EH (cell line): ENCODE measurements at regions not wholly inside any gene's neighbourhood (a gene's known extent, or its start where the extent isn't known, plus 50 kb on each side); places are given as distances from the start of the nearest gene placed in this dataset.
A peak's percentile ranks its signal among the peaks of the same experiment; 100 is the strongest.
"Not testable (repeated sequence)": the region's sequence is repeated elsewhere in the genome, so short reads cannot be mapped to it uniquely, and the experiment has no call there.

ENCODE experiments used
- DNase-seq: peaks from one replicate; pipeline ENCODE4 v3.0.0-alpha.2; 2015; ENCODE audit warnings: low read depth

DNA sequence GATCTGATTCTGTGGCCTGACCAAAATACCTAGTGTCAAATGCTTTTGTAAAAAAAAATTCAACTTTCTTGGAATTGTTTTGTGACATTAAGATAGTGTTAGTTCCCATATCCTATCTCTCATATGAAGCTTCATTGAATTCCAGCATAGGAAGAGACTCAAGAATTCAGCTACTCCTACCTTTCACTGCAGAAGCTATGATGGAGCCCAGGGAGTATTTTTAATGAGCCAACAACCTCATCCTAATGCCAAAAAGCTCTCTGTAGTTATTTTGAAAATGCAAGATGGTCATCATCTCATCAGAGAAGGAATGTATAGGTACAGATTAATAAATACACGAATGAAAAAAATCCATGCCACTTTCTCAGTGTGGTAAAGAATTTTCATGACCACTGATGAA, 431.2 kb upstream of the SGCG start:
- no peak for DNase-seq

DNA sequence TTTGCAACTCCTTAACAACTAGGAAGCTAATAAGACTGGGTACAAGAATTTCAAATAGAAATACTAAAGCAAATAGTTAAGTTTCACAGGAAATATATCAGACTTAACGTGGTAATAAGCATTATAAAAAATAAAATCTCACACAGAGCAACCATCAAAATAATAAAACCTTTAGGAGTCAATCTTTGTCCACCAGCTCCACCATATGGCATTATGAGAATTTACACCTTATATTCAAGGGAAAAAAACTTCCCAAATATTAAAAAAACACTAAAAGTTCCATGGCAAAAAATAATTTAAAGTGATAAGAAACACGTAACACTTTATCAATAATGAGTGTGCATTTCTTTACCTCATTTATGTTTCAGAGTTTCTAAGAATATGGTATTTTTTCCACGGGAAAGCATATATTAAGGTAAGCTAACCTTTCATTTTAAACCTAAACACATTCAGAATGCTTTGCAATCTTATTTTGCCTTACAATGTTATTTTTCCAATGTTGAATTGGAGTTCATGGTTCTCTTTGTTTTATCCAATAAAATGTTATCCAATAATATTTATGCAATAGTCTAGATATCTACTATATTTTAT, 423.2 kb upstream of the SGCG start:
- no peak for DNase-seq

DNA sequence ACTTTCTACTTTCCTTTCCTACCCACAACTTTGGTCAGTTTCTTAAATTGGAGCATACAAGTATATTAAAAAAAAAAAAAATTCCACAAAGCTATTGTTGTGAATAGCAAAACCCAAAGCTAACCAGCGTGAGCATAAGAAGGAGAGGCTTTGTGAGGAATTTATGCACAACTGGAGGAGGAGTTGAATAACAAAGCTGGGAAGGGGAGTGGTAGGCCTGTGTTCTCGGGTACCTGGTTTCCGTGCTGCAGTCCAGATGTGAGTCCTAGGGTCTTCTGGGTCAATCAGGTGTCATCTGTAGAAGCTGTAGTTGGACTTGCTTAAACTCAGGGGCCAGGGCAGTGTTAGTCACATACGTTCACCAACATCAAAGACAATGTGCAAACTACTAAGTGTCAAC, 422.5 kb upstream of the SGCG start:
- DNase-seq: no peak

DNA sequence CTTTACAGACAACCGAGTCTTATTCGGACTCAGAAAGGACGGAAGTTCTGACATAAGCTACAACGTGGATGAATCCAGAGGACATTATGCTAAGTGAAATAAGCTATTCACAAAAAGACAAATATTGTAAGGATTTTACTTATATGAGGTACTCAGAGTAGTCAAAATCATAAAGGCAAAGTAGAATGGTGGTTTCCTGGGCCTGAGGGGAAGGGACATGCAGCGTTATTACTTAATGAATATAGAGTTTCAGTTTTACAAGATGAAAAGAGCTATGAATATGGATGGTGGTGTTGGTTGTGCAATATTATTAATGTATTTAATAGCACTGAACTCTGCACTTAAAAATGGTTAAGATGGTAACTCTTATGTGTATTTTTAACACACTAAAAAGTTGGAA, 419.1 kb upstream of the SGCG start:
- DNase-seq: no peak

DNA sequence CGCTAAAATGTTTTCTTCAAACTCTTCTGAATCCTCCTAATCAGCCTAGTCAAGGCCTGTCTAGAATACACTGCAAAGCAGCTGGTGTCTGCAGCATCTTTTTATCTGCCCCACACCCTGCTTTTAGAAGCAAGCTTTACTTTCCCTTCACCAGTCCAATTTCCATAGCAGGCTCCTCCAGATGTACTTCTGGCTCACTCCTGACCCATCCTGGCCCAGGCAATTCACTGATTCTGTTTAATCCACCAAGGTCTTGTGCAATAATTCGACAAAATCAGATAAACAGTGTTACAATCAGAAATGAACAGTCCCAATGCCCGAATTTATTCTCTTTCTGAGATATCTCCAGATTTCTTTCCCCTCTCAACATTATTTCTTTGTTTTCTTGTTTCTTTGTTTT, 415.2 kb upstream of the SGCG start:
- DNase-seq: no peak

DNA sequence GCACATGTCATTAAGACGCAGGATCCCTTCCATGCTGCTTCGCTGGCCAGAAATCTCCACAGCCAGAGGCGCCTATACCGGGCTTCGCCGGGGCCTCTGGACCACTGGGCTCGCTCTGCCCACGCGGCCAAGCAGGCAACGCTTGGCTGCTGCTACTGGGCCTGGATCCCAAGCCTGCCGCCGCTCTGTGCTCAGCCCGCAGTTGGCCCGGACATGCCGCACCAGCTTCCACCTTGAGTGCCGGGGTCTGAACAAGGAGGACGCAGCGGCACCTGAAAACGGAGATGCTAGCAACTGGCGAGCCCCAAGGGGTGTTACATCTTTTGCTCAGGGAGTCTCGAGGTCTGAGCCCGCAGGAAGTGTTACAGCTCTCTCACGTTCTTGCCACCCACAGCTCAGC, 409.9 kb upstream of the SGCG start:
- DNase-seq: no peak

DNA sequence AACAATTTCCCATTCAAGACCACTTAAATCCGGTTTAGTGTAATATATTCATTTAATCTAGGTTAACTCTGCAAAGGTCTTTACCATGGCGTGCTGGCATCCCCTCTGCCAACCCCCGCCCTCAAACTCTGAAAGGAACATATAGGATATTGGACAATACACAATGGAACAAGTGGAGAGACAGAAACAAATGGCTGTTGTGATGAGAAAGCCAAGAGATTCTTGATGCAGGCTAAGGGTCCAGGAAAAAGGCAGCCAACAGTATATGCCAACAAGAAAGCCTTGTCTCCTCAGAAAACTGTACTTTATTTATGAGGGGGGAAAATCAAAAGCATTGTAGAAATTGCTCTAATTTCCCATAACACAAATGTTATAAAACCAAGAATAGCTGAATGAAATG, 407.3 kb upstream of the SGCG start:
- no peak for DNase-seq

DNA sequence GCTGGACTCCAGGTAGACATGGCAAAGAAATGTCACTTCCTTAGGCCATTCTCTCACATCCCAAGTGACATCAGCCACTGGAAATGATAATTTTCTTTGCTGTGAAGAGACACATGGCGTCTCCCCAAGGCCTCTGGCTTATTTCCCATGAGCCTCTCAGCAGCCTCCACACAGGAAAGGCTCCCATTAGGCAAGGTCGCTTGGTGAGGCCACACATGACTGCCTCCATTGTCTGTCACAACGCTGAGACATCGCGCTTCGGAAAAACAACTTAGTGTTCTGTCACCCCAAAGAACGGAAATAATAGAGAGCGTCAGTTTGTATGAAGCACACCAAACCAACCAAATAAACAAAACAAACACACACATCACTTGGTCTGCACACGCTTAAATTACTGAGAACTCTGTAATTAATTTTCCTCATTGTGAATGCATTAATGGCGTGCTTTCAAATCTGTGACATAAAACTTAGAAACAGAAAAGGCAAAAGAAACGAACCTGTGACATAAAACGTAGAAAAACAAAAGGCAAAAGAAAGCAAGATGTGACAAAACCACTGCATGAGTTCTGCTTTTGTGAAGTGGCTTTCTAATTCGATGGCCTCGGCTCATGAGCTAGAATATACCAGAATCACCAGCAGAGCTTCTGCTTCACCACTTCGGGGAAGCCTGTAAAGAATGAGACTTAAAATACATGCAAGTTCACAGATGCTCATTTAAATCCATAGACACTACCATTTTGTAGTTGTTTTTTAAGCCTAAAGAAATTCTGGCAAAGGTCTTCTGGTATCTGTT, 404.2 kb upstream of the SGCG start:
- no peak for DNase-seq

DNA sequence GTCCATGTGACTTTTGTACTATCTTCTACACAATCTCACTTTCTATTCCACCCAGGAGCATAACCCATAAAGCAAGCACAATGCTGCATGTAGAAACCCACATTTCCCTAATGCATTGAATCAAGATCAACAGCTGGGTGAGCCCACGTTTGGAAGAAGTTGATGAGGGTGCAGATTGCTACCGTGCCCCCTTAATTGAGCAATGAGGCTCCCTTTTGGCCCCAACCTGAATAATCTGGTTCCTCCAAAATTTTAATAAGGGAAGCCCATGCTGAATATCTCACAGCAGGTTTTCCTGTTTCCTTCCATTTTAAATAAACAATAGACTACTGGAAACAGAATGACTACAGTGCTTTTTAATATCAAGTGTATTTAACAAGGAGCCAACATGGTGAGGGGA, 403.6 kb upstream of the SGCG start:
- DNase-seq: no peak

DNA sequence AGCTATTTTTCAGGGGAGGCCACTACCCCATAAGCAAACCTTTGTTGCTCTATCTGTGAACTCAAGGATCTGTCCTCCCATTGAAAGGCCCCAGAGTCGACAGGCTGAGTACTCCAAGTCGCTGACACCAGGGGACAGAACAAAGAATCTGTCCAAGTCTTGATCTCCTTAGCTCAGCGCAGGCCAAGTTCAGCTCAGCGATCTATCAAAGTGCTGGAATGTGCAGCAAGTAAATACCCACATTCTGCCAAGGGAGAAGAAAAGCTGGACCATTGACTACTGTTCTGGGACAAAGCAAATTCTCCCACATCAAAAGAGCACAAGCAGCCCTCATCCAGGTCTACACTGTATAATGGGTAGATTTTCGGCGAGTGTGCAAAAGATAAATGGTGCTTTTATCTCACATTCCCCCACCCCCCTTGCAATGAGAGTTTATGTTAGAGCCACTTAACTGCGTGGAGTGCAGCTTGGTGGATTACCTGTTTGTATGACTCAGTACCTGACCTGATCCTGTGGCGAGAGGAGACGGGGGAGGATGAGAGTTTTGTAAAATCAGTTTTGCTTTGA, 391.7 kb upstream of the SGCG start:
- DNase-seq: no peak

DNA sequence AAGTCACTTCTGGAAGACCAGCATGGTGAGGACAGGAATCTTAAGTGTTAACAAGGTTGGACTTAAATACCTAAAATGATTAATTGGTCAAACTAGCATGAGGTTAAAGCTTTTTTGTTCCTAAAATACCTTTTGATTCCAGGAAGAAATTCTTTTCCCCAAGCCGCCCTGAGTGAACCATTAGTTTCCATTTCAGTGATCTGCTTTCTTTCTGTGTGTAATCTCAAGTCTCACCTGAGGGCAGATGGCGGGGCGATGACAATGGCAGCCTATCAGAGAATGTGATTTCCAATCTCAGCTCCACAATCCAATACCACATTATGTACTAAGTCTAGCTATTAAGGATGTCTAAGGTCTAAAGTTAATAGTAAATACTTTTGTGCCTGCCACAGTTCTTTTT, 390.9 kb upstream of the SGCG start:
- DNase-seq: no peak

DNA sequence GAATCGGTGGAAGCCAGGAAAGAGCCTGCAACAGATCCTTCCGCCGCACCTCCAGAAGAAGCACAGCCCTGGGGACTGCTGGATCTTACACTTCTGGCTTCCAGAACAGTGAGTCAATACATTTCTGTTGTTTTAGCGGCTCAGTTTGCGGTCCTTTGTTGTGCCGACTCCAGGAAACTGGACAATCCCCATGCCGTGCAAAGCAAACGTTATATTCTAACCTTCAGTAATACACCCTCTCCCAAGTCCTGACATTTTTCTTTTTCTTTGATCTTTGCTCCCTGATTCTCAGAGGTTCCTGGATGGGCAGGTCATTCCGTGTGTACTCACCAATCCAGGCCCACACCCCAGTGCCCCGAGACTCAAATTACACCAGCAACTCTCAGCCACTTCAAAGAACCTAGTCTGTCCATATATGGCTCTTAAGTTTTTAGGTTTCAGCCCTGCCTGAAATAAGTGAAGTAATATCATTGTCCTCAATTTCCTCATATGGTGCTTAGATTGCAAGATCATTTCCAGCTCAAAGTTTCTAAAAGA, 387.1 kb upstream of the SGCG start:
- no peak for DNase-seq

DNA sequence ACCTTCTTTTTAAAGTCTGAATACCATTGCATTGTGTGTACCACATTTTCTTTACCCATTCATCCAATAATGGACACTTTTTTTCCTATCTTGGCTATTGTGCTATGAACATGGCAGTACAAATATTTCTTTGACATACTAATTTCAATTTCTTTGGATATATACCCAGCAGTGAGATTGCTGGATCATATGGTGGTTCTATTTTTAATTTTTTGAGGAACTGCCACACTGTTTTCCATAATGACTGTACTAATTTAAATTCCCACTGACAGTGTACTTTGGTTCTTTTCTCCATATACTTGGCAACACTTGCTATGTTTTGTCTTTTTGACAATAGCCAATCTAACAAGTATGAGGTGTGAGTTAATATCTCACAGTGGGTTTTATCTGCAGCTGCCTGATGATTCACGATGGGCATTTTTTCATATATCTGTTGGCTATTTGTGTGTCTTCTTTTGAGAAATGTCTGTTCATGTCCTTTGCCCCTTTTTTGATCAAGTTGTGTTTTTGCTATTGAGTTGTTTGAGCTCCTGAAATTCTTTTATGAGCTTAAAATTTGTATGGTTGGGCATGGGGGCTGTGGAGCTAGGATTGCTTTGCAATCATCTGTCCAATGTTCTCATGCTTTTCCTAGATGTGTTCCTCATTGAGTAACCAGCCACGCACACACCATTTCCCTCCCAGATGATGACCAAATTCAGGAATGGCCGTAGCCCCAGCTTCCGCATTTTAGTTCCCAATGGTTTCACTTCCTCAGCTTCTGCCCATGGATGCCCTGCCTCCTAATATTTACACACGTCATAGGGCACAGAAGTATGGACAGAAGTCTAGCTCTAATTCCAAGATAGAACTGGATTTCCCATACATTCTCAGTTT, 380.0 kb upstream of the SGCG start:
- DNase-seq: peak; percentile 20

DNA sequence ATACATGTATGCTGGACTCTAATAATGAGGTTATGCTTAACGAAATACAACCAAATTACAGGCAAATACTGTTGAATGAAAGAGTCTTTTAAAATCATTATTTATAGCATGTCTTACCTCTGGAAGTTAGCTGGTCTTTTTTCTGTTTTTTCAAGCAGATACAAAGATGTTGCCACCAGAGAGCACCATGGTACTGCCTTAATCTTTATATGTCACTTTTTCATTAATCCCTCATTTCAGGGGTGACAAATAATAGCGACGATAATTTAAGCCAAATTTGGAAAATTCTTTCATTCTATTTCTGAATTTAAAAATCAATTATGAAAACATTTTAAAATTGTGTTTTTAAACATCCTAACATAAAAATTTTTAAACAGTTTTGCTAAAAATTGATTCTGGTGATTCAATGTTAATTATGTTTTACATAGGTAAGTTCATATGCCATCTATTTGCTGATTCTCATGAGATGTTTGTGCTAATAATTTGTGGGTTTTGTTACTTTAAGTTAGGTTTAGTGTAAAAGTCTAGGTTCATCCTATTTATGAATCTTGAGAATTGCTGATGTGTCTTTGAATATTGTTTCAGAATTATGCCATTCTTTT, 379.3 kb upstream of the SGCG start:
- DNase-seq: no peak

DNA sequence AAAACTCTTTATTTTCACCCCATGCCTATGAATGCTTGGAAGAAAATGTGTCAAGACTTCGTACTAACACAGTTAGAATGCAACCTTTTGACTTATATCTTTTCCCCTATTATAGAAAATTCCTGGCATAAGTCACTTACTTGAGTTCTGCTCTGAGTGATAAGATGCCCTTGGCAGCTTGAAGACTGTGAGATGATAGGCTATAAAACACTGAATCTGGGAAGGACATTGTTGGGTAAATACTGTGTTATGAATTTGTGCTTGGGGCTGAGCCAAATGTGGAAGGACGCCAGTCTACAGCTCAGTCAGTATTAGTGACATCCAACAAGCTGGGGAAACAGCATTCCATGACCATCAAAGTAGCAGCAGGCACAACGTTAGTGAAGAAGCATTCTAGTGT, 368.0 kb upstream of the SGCG start:
- no peak for DNase-seq

DNA sequence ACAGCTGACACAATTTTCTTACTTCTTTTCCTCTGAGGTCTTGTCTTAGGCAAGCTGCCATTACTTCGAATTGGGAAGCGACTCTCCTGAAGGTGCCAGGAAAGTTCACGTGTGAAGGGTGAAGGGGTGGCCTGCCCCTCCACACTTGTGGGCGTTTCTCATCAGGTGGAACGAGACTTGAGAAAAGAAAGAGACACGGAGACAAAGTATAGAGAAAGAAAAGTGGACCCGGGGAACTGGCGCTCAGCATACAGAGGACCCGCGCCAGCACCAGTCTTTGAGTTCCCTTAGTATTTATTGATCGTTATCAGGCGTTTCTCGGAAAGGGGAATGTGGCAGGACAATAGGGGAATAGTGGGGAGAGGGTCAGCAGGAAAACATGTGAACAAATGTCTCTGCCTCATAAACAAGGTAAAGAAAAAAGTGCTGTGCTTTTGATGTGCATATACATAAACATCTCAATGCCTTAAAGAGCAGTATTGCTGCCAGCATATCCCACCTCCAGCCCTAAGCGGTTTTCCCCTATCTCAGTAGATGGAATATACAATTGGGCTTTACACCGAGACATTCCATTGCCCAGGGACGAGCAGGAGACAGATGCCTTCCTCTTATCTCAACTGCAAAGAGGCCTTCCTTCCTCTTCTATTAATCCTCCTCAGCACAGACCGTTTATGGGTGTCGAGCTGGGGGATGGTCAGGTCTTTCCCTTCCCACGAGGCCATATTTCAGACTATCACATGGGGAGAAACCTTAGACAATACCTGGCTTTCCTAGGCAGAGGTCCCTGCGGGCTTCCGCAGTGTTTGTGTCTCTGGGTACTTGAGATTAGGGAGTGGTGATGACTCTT, 367.0 kb upstream of the SGCG start:
- DNase-seq: not testable (repeated sequence)

DNA sequence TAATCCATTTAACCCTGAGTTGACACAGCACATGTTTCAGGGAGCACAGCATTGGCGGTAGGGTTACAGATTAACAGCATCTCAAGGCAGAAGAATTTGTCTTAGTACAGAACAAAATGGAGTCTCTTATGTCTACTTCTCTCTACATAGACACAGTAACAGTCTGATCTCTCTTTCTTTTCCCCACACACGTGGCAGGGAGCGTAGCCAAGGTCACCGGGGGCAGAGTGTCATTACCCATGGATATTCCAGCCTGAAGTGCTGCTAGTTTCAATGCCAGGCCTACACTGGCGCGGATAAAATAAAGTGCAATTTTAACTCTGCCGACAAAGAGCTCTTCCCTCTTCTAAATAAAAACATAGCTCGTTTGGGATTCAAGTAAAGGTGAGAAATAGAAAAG, 366.3 kb upstream of the SGCG start:
- DNase-seq: not testable (repeated sequence)

DNA sequence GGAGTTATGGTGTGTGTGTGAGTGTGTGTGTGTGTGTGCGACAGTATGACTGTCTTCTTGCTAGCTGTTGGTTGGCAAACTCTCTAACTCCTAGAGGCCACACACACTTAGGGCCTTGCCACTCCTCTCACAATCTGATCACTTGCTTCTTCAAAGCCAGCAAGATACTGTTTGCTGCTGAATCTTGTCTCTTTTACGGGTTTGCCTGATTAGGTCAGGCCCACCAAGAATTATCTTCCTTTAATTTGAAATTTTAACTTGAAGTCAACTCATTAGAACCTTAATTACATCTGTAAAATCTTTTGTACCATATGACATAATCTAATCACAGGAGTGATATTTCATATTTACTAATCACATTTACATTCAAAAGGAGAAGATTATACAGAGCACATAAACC, 359.2 kb upstream of the SGCG start:
- no peak for DNase-seq

DNA sequence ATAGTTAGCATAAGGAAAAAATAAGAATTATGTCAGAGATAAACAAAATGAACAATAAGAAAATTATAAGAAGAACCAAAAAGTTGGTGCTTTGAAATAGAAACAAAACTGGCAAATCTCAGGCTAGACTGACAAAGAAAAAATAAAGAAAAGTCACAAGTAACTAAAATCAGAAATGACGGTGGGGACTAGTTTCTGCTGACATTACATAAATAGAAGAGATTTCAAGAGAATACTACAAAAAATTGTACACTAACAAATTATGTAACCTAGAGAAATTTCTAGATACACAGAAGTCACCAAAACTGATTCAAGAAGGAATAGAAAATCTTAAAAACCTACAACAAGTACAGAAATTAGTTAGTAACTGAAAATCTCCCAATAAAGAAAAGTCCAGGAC, 355.6 kb upstream of the SGCG start:
- no peak for DNase-seq

DNA sequence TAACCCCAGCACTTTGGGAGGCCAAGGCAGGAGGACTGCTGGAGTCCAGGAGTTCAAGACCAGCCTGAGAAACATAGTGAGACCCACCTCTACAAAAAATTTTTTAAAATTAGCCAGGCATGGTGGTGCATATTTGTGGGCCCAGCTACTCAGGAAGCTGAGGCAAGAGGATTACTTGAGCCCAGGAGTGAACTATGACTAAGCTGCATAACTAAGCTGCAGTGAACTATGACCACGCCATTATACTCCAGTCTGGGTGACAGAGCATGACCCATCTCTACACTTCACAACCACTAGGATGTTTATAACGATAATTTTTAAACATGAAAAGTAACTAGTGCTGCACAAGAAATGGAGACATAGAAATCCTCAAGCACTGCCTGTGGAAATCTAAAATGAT, 352.7 kb upstream of the SGCG start:
- no peak for DNase-seq

DNA sequence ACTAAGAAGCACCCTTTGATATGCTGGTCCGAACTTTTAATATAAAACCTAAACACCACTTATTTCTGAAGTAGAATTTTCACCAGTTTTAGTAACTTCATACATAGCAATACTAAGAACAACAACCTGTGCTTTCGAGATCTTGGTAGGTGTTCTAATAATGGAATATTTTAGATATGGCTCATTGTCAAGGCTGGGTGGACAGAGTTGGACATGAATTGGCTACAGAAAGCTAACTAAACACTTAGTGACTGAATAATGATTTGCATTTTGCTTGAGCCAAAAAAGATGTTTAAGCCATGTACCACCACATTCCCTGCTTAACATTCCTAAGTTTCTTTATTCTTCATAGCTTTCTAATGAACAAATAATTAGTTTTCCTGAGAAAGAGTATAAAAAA, 344.3 kb upstream of the SGCG start:
- no peak for DNase-seq
